HG02610 (cell line): ENCODE measurements at regions not wholly inside any gene's neighbourhood (a gene's known extent, or its start where the extent isn't known, plus 50 kb on each side); places are given as distances from the start of the nearest gene placed in this dataset.
"Not testable (repeated sequence)": the region's sequence is repeated elsewhere in the genome, so short reads cannot be mapped to it uniquely, and the experiment has no call there.

ENCODE experiments used
- ATAC-seq: cut with Tn5 transposase; IDR thresholded peaks from one replicate; pipeline ENCODE4 v1.9.1; 2021; ENCODE audit warnings: mild to moderate bottlenecking, moderate library complexity; ENCODE audit not compliant: unreplicated experiment

DNA sequence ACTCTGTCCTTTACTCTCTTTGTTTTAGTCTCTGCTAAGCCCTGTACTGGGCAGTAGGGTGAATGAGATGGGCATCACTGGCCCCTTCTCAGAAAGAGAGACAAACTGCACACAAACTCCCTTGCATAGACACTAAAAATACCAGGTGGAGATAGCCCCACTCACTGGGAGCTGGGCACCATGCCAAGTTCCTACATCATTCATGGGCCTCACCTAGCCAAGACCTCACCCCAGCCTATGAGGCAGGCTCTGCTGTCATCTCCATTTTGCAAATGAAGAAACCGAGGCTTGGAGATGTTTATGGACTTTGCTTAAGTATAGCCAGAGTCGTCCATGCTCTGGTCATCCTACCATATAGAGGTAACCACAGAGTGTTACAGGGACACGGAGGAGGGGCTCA is 499.8 kb upstream of the CDH11 start:
- ATAC-seq = no peak

DNA sequence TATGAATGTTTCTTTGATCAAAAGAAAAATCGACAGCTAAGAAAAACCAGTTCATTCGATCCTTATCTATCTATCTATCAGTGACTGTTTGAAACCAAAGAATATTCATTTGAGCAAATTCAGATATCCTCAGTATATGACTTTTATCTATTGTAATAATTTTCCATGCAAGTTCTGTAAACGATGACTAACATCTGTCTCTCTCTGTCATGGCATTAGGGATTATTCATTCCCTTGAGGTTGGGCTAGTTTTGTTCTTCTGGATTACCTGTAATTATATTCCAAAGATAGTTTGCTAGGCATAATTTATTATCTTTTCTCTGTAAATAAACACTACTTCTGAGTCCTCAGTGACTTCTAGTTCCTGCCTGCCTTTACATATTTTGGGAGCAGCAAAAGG is 497.7 kb upstream of the CDH11 start:
- no peak for ATAC-seq

GRCh38 chr16:65618931-65619330 is 497.1 kb upstream of the CDH11 start:
- ATAC-seq = no peak

DNA sequence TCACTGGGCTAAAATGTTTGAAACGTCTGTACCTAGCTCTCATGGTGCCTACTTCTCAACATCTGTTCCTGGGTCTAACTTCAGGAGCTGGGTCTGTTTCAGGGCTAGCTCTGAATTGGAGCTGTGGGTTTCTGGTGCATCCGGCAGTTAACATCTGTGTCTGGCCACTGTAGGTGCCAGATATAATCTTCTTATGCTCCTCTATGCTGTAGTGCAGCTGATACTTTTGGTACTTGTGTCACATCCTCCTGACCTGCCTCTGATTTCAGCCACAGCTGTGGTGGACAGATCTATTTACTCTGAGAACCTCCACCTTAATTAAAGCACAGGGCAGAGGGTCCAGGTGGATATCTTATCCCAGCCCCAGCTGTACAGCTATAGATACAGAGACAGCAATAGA is 496.5 kb upstream of the CDH11 start:
- no peak for ATAC-seq

DNA sequence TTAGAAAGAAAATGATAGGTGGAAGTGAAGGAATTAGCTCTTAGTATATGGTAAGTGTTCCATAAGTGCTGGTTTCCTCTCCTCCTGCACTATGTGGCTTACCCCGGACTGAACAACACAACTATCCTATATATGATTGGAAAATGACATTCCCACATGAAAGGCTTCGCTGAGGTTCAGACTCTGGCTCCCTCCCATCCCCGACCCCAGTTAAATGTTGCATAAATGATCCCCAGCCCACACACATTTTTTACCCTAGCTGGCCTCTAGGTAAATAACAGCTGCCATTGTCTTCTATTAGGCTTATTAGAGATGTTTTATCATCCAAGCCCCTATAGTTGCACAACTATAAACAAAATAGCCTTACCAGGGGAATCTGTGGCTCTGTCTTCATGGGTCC is 495.6 kb upstream of the CDH11 start:
- ATAC-seq = no peak

- no peak for ATAC-seq
These were observed 486.6 kb upstream of the CDH11 start for GRCh38 chr16:65608455-65608854.

DNA sequence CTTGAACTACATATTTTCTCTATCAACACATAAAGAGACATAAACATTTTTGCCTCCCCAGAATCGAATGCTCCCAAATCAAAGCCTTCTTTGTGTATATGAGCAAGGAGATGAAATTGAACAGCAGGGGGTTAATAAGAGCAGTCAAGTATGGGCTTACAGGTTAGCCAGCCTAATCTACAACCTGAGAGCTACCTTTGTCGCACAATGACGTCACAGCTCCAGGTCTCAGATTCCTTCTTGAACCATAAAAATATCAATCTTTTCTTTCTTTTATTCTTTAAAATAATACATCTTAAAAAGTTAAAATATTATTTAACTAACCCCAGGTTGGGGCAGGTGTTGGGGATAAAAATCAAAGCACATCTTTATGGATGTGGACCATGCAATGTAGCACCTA is 482.9 kb upstream of the CDH11 start:
- no peak for ATAC-seq

- ATAC-seq = no peak
These were observed 479.9 kb upstream of the CDH11 start for GRCh38 chr16:65601781-65602180.

DNA sequence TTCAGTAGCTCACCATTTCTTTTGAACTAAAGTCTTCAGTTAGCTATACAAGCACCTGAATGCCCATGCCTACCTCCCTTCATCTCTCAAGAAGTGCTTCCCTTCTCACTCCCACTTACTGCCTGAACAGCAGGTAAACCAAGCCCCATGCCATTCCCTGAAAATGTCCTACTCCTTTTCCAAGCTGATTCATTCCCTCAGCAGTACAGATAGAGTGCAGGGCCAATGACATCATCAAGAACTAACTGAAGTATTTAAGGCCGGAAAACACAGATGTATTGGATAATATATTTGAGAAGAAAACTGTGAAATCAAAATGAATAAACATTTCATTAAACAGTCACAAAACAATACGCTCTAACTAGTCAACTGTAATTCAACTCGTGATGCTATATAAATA is 478.8 kb upstream of the CDH11 start:
- no peak for ATAC-seq

GRCh38 chr16:65600046-65600445 is 478.2 kb upstream of the CDH11 start:
- no peak for ATAC-seq

DNA sequence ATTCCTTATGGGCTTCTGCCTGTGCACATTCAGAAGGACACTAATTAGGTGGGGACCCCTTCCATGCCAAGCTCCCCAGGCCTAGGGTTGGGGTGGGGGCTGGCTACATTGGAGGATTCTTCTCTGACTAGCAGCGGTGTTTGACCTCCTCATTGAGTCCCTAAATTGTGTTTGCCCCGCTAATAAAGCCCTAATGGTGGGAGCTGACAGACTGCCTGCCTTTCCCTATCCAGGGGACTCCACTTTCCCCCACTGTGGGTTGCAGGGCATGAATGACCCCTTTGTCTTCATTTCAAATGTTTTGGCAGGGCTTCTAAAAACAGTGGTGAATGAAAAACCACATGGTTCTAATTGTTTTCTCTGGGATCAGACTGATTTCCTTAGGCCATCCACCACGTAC is 476.8 kb upstream of the CDH11 start:
- ATAC-seq = no peak

- no peak for ATAC-seq
These were observed 461.6 kb upstream of the CDH11 start for GRCh38 chr16:65583498-65583897.

- no peak for ATAC-seq
These were observed 457.2 kb upstream of the CDH11 start for GRCh38 chr16:65579050-65579449.

GRCh38 chr16:65576631-65577030 is 454.8 kb upstream of the CDH11 start:
- no peak for ATAC-seq

DNA sequence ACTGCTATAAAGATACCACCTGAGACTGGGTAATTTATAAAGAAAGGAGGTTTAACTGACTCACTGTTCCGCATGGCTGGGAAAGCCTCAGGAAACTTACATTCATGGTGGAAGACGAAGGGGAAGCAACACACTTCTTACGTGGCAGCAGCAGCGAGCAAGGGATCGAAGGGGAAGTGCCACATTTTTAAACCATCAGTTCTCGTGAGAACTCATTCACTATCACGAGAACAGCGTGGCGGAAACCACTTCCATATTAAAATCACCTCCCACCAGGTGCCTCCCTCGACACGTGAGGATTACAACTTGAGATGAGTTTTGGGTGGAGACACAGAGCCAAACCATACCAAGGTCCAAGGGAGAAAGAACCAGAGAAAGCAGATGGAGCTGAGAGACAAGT is 454.3 kb upstream of the CDH11 start:
- ATAC-seq = no peak

DNA sequence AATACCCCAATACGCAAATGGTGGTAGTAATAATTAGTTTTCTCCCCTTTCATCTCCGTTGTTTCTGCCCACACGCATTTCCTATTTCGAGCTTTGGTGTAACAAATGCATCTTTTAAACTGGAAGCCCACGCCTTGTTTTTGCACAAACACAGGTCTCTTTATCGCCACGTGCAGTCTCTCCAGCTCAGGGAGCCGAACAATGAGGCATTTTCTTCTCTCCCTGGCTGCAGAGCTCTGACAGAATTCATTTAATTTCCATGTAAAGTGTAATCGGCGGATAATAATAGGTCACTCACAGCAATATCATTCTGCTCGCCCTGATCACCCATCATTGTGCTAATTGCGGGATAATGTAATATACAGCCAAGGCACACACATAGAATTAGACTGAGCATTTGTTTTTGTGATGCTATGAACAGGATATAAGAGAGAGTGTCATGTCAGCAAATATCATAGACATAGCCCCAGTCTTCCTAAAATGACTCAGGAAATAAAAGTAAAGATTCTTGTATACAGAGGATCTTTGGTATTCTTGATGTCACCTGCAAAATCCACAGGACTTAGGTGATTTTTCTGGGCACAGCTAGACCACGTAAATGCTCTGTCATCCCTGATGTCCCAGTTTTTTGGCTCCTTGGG is 452.6 kb upstream of the CDH11 start:
- no peak for ATAC-seq

- ATAC-seq = no peak
These were observed 450.3 kb upstream of the CDH11 start for GRCh38 chr16:65572156-65572555.

DNA sequence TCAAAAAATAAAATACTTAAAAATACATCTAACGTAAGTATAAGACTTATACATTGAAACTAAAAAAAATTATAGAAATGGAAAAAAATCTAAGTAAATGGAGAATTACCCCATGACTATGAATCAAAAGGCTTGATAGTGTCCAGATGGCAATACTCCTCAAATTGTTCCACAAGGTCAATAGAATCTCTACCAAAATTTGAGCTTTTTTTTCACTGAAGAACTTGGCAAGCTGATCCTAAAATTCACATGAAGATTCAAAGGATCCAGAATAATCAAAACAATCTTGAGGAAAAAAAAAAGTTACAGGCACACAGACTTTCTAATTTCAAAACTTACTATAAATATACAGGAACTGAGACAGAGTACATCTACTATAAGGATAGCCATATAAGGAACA is 448.4 kb upstream of the CDH11 start:
- ATAC-seq = no peak

DNA sequence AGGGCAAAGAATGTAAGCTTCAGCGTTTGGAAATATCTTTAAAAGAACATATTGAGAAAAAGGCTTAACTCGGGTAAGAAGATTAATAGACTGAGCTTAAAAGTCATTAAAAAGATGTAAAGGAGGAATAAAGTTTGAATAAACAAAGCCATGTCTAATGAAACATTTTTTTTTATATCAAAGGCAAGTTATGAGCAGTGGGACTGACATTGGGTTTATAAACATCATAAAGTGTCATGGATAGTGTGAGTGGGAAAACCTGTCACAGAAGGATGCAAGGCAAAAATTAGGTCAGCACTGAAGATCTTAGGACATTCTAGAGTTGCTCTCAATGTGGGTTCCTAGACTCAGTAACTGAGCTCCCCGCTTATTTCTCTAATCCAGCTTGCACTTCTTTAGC is 438.0 kb upstream of the CDH11 start:
- ATAC-seq = no peak

- not testable (repeated sequence) for ATAC-seq
These were observed 427.8 kb upstream of the CDH11 start for GRCh38 chr16:65549689-65550088.

DNA sequence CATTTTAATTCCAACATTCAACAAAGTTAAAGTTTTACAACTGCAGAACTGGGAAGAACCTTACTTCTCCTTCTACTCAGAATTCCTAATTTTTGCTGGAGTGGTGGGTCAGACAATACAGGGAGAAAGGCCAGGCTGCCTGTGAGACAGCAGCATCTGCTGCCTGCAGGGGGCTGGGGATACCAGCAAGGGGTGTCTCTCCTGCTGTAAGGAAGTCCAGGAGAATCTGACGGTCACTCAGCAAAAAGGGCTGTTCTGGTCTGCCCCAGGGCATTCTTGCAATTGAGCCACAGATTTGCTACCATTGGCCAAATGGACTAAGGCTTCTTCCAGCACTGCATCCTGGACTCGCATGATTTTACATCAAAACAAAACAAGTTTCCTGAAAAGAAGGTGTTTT is 426.6 kb upstream of the CDH11 start:
- ATAC-seq = no peak

DNA sequence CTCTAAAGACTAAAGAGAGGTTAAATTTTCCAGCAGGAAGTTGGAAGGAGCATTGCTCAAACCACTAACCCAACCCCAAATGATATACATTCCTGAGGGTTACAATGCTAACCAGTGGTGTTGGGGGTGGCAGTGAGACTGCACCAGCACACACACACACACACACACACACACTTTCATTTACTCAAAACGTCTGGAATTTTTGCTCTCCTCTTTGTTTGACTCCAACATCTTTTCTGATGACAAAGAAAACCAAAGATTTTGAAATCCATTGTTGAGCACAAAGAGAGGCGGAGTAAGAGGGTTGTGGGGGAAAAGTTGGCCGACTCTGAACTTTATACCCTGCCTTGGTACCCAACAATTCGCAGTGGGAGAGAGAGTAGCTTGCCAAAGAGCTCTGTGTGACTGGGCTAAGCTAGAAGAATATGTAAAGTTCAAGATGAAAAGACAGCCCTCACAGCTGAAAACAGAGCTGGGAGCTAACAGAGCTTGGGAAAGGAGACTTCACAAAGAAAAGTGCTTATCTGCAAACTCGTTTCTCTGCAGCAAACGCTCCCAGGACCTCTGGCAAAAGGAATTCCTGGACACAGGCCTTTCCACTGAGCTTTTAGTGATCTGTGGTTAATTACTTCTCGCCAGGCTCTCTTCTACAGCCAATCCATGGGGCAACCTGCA is 426.0 kb upstream of the CDH11 start:
- ATAC-seq = no peak

- ATAC-seq = no peak
These were observed 424.5 kb upstream of the CDH11 start for GRCh38 chr16:65546353-65546791.
